Cardiac fibroblast (primary cell): ENCODE measurements at regions not wholly inside any gene's neighbourhood (a gene's known extent, or its start where the extent isn't known, plus 50 kb on each side); places are given as distances from the start of the nearest gene placed in this dataset.

Experiments
- DNase-seq, 2 donors: peaks; one replicate each; pipeline versions ENCODE4 v3.0.0 to v3.0.0-alpha.2; 2010; ENCODE audit warnings: low read depth in 2 of 2
- H3K4me3 ChIP-seq, 2 donors: replicated peaks in 1 of 2; 1 replicate in 1 of 2; 2 replicates in 1 of 2; pipeline ENCODE4 v1.5.1; 2011; ENCODE audit warnings: low read depth in 2 of 2, low read length in 2 of 2, mild to moderate bottlenecking in 2 of 2, moderate library complexity in 1 of 2
- TF ChIP-seq, protein P1 (sequence below): IDR thresholded peaks from one replicate; pipeline ENCODE4 v1.5.1; 2011; ENCODE audit warnings: low read depth, mild to moderate bottlenecking, low read length, inconsistent platforms

DNA sequence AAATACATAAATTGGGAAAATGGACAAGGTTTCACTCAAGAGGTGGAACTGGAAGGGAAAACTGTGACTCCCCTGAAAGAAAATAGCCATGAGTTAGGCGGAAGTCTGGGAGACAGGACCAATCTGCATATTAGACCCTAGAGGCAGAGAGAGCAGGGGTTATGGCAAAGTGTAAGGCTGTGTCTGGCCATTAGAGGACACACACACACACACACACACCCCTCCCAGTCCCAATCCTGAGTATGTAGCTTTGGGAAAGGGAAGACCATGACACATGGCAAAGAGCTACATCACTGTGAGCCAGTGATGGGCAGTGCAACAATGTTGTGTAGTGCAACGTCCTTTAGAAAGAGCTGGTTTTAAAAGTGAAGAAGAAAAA, 479.9 kb upstream of the NXPH2 start:
- H3K4me3 ChIP-seq, result no peak overlapping the region
- no peak for DNase-seq
- TF ChIP-seq, protein P1, sequence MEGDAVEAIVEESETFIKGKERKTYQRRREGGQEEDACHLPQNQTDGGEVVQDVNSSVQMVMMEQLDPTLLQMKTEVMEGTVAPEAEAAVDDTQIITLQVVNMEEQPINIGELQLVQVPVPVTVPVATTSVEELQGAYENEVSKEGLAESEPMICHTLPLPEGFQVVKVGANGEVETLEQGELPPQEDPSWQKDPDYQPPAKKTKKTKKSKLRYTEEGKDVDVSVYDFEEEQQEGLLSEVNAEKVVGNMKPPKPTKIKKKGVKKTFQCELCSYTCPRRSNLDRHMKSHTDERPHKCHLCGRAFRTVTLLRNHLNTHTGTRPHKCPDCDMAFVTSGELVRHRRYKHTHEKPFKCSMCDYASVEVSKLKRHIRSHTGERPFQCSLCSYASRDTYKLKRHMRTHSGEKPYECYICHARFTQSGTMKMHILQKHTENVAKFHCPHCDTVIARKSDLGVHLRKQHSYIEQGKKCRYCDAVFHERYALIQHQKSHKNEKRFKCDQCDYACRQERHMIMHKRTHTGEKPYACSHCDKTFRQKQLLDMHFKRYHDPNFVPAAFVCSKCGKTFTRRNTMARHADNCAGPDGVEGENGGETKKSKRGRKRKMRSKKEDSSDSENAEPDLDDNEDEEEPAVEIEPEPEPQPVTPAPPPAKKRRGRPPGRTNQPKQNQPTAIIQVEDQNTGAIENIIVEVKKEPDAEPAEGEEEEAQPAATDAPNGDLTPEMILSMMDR, result no peak

DNA sequence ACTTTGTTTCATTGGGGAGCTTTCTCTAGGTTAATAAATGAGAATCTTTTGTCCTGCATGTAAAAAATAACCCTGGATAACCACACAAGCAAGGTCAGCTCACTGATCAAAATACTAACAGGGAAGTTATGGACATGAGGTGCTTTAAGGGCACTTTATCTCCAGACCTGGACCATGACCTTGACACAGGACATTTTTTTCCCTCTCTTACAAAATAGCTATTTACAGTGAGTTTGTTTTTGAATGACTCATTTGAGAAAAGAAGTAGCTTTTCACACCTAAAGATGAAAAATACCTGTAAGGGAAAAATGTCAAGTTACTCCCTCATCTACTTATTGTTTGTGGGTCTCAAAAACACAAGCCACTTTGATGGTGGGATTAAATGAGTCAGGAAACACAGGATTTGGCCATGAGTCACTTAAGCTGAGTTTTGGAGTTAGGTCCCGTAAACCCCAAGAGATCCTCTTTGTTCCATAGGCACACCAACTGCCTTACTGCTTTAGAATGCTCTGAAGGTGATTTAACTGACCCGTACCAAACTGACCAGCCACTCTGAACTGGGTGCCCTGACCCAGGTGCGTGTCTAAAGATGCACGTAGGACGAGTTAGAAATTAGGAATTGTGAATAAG, 479.3 kb upstream of the NXPH2 start:
- TF ChIP-seq, protein P1, result no peak
- H3K4me3 ChIP-seq, result no peak overlapping the region
- no peak for DNase-seq

DNA sequence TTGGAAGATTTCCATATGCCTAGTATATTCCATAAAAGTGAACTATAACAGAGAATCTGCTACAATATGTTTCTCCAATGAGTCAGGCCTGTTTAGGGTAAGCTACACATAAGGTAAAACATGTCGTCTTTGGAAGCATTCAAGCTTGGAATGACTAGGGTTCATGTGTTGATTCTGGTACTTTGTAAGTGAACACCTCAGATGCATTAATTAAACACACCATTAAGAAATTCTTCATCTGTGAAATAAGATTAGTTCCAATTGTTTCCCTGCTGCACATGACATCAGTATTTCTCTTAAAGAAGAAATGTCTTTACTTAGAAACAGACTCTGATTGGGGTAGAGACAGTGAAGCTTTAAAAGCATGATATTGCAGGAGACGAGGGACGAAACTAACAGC, 461.1 kb upstream of the NXPH2 start:
- no peak overlapping the region for H3K4me3 ChIP-seq
- DNase-seq, result no peak
- TF ChIP-seq, protein P1, result no peak

DNA sequence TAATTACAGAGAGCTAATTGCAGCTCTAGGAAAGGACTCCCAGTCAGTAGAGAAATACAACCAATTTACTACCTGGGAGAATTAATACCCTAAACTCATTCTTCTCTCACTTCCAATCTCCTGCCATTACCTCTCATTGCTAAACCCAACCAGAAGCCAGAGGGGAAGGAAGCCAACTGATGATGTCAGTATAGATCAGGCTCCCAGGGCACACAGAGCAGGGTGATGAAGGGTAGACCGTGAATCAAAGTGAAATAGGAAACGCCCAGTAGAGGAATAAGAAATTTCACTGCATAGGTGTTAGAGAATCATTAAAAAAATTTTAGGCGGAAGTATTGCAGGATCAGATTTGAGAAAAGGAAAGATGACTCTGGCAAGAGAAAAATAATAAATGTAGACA, 456.8 kb upstream of the NXPH2 start:
- no peak for DNase-seq
- H3K4me3 ChIP-seq, result no peak overlapping the region
- TF ChIP-seq, protein P1, result no peak

DNA sequence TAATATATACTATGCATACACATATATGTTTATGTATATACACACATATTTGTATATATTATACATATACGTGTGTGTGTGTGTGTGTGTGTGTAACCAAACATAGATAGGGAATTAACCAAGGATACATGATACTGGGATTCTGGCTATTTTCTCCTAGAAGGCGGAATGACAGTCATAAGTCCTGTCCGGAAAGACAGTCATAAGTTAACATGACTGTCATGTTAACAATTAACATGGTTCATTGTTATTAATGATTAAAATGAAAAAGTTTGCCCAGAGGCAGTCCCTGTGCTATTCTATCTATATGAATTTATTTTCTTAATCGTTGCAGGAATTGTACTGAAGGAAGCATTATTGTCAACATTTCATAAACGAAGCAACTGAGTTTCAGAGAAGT, 450.7 kb upstream of the NXPH2 start:
- H3K4me3 ChIP-seq, result no peak overlapping the region
- DNase-seq, result no peak
- TF ChIP-seq, protein P1, result no peak

DNA sequence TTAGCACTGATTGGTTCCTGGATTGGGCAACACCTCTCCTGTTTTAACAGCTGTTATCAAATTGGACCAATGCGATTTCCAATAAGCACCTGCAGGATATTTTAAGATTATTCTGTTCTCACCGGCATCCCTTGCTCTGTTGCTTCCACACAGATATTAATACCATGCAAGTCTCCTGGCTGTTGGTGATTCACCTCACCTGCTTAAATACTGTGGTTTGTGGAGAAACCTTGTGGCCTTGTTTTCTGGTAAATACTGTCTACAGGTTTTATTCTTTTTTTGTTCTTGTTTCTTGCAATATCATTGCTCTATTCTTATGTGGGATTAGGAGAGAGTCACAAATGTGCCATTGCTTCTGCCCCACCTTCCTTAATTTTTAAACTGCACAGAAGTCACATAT, 448.1 kb upstream of the NXPH2 start:
- TF ChIP-seq, protein P1, result no peak
- DNase-seq, result no peak
- no peak overlapping the region for H3K4me3 ChIP-seq

DNA sequence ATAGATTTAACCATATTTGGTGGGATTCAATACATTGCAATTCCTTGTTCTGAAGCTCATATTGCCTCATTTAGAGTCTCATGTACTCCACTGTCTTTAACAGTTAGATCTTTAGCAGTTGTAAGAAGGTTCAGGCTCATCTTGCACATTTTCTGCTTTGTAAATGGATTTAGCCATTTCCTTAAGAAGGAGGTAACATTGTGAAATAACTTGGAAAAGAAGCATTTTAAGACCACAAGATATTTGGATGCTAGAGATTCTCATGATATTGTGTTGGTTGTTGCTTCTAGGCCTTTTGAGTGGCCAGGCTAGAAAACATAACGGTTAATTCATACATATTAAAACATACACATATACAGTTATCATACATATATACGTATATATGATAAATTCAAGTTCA, 445.8 kb upstream of the NXPH2 start:
- TF ChIP-seq, protein P1, result no peak
- no peak for DNase-seq

More for the DNA sequence above, 445.8 kb upstream of the NXPH2 start:
- no peak overlapping the region for H3K4me3 ChIP-seq
